HG03558 (cell line): ENCODE measurements at regions not wholly inside any gene's neighbourhood (a gene's known extent, or its start where the extent isn't known, plus 50 kb on each side); places are given as distances from the start of the nearest gene placed in this dataset.
"Not testable (repeated sequence)": the region's sequence is repeated elsewhere in the genome, so short reads cannot be mapped to it uniquely, and the experiment has no call there.

Experiments
- ATAC-seq: cut with Tn5 transposase; IDR thresholded peaks from one replicate; pipeline ENCODE4 v1.9.1; 2021; ENCODE audit warnings: moderate number of reproducible peaks; ENCODE audit not compliant: unreplicated experiment; ENCODE audit errors: extremely low read depth

GRCh38 chr1:234963180-234963903 lies 165.3 kb downstream of the TOMM20 start:
- peak; percentile 69 for ATAC-seq

- no peak for ATAC-seq
Observed at GRCh38 chr1:234962340-234962989, 166.2 kb downstream of the TOMM20 start.

GRCh38 chr1:234961456-234962339 lies 166.9 kb downstream of the TOMM20 start:
- no peak for ATAC-seq

- ATAC-seq, result no peak
Observed at GRCh38 chr1:234960722-234961455, 167.7 kb downstream of the TOMM20 start.

- no peak for ATAC-seq
Observed at GRCh38 chr1:234958706-234959657, 169.7 kb downstream of the TOMM20 start.

- no peak for ATAC-seq
Observed at GRCh38 chr1:234958066-234958705, 170.5 kb downstream of the TOMM20 start.

- no peak for ATAC-seq
Observed at GRCh38 chr1:234957330-234958065, 171.1 kb downstream of the TOMM20 start.

GRCh38 chr1:234956821-234957329 lies 171.8 kb downstream of the TOMM20 start:
- ATAC-seq, result no peak

GRCh38 chr1:234955107-234955731 lies 173.4 kb downstream of the TOMM20 start:
- no peak for ATAC-seq

GRCh38 chr1:234954613-234955012 lies 174.0 kb downstream of the TOMM20 start:
- ATAC-seq, result no peak

- no peak for ATAC-seq
Observed at GRCh38 chr1:234953655-234954405, 174.8 kb downstream of the TOMM20 start.

GRCh38 chr1:234950598-234950997 lies 178.0 kb downstream of the TOMM20 start:
- ATAC-seq, result no peak

GRCh38 chr1:234949528-234949927 lies 179.1 kb downstream of the TOMM20 start:
- ATAC-seq, result not testable (repeated sequence)

- no peak for ATAC-seq
Observed at GRCh38 chr1:234944439-234945344, 183.9 kb downstream of the TOMM20 start.

GRCh38 chr1:234943836-234944402 lies 184.7 kb downstream of the TOMM20 start:
- ATAC-seq, result no peak
